Esophagus mucosa (tissue), 1 donor: ENCODE measurements at regions not wholly inside any gene's neighbourhood (a gene's known extent, or its start where the extent isn't known, plus 50 kb on each side); places are given as distances from the start of the nearest gene placed in this dataset.

ENCODE experiments used
- ATAC-seq: fragments of 200-7000 bp; cut with Tn5 transposase; one replicate; pipeline ENCODE4 v1.9.1; 2020
- donor health status: DM: yes; HTN: yes; CAD: no.

- ATAC-seq: no peak
Measured at GRCh38 chr4:135804785-135805184, 1603.2 kb upstream of the PABPC4L start.

GRCh38 chr4:135777361-135777760, 1575.8 kb upstream of the PABPC4L start:
- no peak for ATAC-seq

- ATAC-seq: no peak
Measured at GRCh38 chr4:135775909-135776308, 1574.3 kb upstream of the PABPC4L start.

- no peak for ATAC-seq
Measured at GRCh38 chr4:135770505-135770904, 1568.9 kb upstream of the PABPC4L start.

GRCh38 chr4:135744928-135745327, 1543.3 kb upstream of the PABPC4L start:
- ATAC-seq: no peak

- no peak for ATAC-seq
Measured at GRCh38 chr4:135741583-135741982, 1540.0 kb upstream of the PABPC4L start.

- ATAC-seq: no peak
Measured at GRCh38 chr4:135739354-135739753, 1537.8 kb upstream of the PABPC4L start.

- no peak for ATAC-seq
Measured at GRCh38 chr4:135735512-135735911, 1533.9 kb upstream of the PABPC4L start.

GRCh38 chr4:135732448-135732847, 1530.9 kb upstream of the PABPC4L start:
- no peak for ATAC-seq

- no peak for ATAC-seq
Measured at GRCh38 chr4:135731682-135732081, 1530.1 kb upstream of the PABPC4L start.

- ATAC-seq: no peak
Measured at GRCh38 chr4:135724421-135724820, 1522.8 kb upstream of the PABPC4L start.

- ATAC-seq: no peak
Measured at GRCh38 chr4:135718019-135718418, 1516.4 kb upstream of the PABPC4L start.

GRCh38 chr4:135705343-135705742, 1503.8 kb upstream of the PABPC4L start:
- no peak for ATAC-seq

GRCh38 chr4:135694066-135694465, 1492.5 kb upstream of the PABPC4L start:
- no peak for ATAC-seq

GRCh38 chr4:135684001-135684400, 1482.4 kb upstream of the PABPC4L start:
- no peak for ATAC-seq

GRCh38 chr4:135672202-135672601, 1470.6 kb upstream of the PABPC4L start:
- ATAC-seq: no peak

- ATAC-seq: no peak
Measured at GRCh38 chr4:135670548-135670947, 1469.0 kb upstream of the PABPC4L start.
